HG03159 (cell line): ENCODE measurements at regions not wholly inside any gene's neighbourhood (a gene's known extent, or its start where the extent isn't known, plus 50 kb on each side); places are given as distances from the start of the nearest gene placed in this dataset.
"Not testable (repeated sequence)": the region's sequence is repeated elsewhere in the genome, so short reads cannot be mapped to it uniquely, and the experiment has no call there.

ENCODE experiments used
- ATAC-seq: cut with Tn5 transposase; IDR thresholded peaks from one replicate; pipeline ENCODE4 v1.9.1; 2021; ENCODE audit warnings: mild to moderate bottlenecking, moderate library complexity; ENCODE audit not compliant: unreplicated experiment

GRCh38 chr7:37545619-37546534, 97.2 kb upstream of the ELMO1 start:
- no peak for ATAC-seq

- ATAC-seq: no peak
Measured at GRCh38 chr7:37546677-37547076, 98.0 kb upstream of the ELMO1 start.

DNA sequence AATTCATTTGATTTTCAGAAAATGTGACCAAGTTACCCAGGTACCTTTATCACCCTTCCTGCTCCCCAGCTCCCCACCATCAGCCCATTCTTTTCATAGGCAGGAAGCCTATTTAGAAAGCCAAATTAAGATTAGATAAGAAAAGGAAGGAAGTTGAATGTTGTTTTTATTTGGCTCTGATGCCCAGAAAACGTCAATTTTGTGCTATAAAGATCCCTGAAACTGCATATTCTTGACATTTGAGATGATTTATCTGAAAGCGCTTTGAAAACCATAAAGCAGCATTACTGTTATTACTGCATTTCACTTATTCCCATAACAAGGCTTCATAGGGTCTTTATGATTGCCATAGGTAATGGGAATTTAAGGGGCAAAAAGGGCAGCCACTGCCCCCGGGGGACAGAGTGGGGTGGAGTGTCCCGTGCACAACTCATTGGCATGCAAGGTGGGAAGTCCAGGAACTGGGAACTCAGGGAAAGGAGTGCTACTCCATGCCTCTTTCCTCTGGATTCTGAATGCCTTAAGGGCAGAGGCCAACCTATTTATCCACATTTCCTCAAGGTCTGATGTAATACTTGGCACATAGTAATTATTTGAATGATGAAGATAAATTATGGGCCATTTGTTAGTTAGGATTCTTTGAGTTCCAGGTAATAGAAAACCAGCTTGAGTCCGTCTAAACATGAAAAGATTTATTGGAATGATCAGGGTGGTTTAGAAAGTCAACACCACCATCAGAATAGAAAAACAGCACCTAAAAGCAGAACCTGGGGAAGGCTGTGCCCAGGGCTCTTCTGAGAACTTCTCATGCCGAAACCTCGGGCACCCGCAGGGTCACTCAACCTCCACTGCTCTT, 100.6 kb upstream of the ELMO1 start:
- no peak for ATAC-seq

DNA sequence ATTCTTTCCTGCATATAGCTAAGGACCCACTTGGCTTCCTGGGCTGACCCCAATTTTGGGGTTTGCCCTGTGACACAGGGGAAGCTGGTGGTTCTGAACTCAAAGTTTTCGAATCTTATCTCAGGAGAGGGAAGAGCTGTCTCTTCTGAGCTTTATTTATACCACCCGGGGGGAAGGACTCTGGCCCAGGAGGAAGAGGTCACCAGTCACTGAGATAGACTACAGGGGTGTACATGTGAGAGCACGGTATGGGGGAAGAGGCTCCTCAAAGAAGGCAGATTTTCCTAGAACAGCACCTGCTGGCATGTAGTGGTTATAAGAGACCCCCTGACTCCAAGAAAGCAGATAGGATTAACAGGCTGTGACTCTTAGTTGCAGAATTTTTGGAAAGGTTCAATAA, 101.8 kb upstream of the ELMO1 start:
- no peak for ATAC-seq

- no peak for ATAC-seq
Measured at GRCh38 chr7:37550872-37551271, 102.2 kb upstream of the ELMO1 start.

GRCh38 chr7:37552030-37552429, 103.4 kb upstream of the ELMO1 start:
- no peak for ATAC-seq

GRCh38 chr7:37552439-37552838, 103.8 kb upstream of the ELMO1 start:
- ATAC-seq: not testable (repeated sequence)

DNA sequence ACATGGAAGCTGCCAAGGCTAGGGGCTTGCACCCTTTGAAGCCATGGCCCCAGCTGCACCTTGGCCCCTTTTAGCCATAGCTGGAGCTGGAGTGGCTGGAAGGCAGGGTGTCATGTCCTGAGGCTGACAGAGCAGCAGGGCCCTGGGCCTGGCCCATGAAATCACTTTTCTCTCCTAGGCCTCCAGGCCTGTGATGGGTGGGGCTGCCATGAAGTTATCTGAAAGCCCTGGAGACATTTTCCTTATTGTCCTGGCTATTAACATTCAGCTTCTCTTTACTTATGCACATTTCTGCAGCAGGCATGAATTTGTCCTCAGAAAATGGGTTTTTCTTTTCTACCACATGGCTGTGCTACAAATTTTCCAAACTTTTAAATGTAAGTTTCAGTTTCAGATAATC, 106.9 kb upstream of the ELMO1 start:
- ATAC-seq: no peak

GRCh38 chr7:37557571-37558209, 109.0 kb upstream of the ELMO1 start:
- no peak for ATAC-seq

- no peak for ATAC-seq
Measured at GRCh38 chr7:37558320-37559096, 109.8 kb upstream of the ELMO1 start.

GRCh38 chr7:37570145-37570544, 113.4 kb upstream of the GPR141 start:
- no peak for ATAC-seq

GRCh38 chr7:37571806-37572205, 111.8 kb upstream of the GPR141 start:
- no peak for ATAC-seq

DNA sequence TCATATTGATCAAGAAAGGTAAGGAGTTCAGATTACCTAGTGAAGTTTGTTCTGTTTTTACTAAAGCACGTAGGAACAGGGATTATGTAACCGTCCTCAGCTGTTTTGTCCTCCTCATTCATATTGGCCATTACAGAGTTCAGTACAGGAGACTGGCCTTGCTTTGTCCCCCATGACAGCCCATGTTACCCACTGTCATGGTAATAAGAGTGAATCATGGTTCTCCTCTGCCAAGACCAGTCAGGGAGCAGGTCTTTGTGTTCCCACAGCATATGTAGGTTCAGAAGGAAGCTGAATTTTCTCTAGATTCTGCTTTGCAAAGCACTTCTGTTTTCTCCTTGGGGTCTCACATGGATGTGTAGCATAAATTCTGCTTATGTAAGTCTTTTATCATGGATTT, 106.2 kb upstream of the GPR141 start:
- no peak for ATAC-seq

GRCh38 chr7:37577901-37578300, 105.7 kb upstream of the GPR141 start:
- ATAC-seq: no peak

GRCh38 chr7:37578350-37578749, 105.2 kb upstream of the GPR141 start:
- ATAC-seq: no peak

DNA sequence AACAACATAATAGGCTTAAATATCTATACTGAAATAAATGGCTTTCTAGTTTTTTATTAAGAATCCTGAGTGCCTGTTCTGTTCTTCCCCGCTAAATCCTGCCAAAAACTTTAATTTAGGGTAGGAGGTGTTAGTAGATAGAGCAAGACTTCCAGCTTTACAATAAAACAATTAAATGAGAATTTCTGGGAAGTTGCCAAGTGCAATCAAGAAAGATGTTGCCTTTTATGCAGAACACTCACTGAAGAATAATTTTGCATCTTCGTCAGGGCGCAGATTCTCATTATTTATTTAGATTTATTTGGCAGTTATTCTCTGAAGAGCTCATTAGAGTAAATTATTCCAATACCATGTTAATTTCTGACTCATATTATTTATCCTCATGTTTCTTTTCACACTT, 103.2 kb upstream of the GPR141 start:
- ATAC-seq: no peak

DNA sequence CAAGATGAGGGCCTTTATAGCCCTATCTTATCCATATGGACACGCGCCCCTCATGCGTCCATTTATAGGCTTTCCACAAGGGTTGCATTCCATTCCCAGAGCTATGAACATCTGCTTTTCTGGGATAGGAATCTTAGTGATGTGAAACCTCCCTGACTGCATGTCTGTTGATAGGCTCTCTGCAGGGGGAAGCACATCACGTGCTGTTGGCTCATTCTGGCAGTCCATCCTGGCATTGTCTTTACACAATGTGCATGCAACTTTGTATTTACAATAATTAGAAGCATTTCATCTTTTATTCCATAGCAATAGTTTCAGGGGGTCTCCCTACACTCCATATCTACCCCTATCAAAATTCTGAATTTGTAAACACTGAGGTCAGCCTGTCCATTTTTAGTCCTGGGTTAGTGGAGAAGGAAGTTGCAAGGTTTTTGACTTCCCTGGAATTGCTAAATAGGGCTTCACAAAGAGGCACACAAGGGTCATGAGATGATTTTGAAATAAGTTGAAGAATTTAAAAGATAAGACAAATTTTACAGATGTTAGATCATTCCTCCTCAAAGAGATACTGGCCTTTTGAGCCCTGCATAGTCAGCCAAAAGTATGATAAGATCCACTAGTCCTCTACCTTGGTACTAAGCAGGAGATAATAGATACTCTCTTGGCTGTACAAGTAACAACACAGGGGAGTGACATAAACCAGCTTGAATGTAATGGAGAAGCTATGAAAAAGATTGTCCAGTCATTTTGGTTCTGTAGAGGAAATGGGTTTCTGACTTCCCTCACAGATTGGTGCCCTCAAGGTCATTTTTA, 98.7 kb upstream of the GPR141 start:
- not testable (repeated sequence) for ATAC-seq

DNA sequence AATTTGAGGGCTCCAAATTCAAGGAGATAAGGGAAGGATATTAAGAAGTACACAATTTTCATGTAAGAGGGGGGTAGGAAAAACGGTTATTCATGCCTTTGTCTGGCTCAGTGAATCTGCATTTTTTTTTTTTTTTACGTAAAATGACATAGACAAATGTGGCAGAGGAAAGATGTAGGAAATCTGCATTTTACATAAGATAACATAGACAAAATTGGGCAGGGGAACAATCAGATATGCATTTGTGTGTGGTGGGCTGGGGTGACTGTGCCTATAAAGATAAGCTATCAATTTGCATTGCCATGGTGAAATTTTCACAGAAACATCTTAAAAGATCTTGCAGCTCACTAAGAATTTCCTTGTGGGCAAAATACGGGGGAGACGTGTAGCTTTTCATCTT, 92.7 kb upstream of the GPR141 start:
- ATAC-seq: no peak

DNA sequence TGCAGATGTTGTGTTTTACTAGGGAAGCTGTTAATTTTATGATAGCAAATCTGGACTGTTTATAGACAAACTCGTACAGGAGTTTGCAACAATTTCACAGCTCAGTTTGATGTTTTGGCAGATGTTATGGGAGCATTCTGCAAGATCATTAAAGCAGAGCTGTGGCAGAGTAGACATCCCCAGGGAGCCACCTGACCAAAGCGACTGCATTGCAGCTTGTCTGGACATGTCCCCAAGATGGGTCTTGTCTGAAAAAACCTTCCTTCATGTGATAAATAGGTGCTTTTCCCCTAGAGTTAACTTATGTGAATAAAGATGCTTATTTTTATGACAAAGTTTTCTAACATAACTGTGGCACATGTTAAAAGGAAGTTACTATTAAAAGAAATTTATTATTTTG, 91.2 kb upstream of the GPR141 start:
- ATAC-seq: no peak

GRCh38 chr7:37594602-37595001, 89.0 kb upstream of the GPR141 start:
- ATAC-seq: no peak
